Erythroblast (primary cell): ENCODE measurements at regions not wholly inside any gene's neighbourhood (a gene's known extent, or its start where the extent isn't known, plus 50 kb on each side); places are given as distances from the start of the nearest gene placed in this dataset.
A peak's percentile ranks its signal among the peaks of the same experiment; 100 is the strongest.

ENCODE experiments used
- DNase-seq, 2 experiments: peaks; one replicate each; lab custom pipeline; 2025; lab: John Stamatoyannopoulos, UW
- GATA1 ChIP-seq: IDR thresholded peaks from 2 replicates; pipeline ENCODE4 v1.6.1; 2011; ENCODE audit warnings: low read depth, mild to moderate bottlenecking, control low read depth, low read length, moderate library complexity
- POLR2A ChIP-seq: IDR thresholded peaks from 2 replicates; pipeline ENCODE4 v1.6.1; 2011; ENCODE audit warnings: mild to moderate bottlenecking, low read length

DNA sequence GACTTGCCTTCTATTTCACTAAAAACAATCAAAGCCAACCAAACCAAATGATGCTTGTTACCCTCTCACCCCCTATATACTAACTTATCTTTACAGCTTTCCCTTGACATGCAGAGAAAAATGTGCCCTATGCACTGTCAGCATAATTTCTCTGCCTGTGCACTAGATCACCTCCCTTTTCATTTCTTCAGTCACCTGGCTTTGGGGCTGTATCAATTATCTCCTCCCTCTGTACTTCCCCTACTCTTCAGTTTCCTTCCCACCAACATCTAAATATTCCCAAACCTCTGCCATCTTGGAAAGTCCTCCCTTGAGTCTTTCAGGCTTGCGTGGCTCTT is 103.5 kb upstream of the TAPT1 start:
- TF ChIP-seq POLR2A (no peak), GATA1 (no peak)
- DNase-seq, result no peak

DNA sequence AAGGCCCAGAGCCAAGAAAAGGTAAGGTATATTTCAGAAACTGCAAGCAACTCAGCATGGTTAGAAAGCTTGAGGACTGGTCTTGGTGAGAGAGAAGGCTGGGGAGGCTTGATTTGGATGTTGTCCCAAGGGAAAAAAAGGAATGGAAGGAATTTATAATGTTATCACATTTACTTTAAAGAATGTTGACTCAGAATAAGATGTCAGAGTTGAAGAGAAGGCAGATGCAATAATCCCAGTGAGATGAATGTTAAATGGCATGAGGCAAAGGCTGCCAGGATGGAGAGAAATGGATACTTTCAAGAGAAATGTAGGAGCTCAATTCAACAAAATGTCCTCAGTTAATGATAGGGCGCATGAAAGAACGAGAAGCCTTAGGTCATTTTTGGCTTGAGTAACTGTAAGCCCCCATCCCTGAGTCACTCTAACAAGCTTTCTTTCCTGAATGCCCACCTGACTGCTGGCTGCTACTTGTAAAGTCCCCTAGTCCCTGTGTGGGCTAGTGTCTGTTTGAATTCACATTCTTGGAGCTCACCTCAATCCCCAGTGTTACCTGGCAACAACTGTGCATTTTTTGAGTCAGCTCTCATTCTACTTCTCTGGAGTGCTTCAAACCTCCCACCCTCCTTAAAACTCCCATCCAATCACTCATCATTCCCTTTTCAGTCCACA is 103.0 kb upstream of the TAPT1 start:
- TF ChIP-seq GATA1 (no peak), POLR2A (no peak)
- no peak for DNase-seq

DNA sequence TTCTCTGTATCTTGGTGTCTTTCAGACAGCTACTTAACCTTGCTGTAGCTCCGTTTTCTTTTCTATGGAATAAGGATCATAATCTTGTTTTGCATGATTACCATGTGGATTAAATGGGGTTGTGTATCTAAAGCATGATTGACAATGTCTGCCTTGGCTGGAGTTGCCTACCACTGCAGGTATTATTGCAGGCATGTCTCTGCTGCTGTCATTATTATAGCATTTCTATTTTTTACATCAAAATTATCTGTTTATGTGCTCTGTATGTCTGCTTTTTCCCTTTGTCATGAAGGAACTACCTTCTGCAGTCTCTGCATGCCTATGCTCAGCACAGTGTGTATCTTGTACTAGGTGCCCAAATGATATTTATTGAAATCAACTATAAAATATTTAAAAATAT is 95.9 kb upstream of the TAPT1 start:
- DNase-seq, result no peak
- TF ChIP-seq POLR2A (no peak), GATA1 (no peak)

DNA sequence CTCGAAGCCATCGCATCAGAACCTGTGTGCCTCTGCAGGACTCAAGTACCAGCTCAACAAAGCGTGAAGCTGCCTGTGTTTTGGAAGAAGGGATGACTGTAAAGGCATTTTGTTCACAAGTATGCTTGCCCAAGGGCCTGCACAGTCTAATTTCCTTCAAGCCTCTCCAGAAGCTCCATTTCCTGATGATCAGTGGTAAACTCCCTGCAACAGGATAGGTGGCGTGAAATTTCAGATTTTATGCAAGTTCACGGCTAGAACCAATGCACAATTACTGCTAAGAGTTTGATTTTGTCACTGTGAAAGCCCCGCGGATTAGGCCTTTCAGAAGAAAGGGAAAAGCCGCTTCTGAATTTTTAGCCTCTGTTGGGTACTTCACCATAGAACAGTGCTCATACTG is 89.2 kb upstream of the TAPT1 start:
- TF ChIP-seq GATA1, result no peak

DNA sequence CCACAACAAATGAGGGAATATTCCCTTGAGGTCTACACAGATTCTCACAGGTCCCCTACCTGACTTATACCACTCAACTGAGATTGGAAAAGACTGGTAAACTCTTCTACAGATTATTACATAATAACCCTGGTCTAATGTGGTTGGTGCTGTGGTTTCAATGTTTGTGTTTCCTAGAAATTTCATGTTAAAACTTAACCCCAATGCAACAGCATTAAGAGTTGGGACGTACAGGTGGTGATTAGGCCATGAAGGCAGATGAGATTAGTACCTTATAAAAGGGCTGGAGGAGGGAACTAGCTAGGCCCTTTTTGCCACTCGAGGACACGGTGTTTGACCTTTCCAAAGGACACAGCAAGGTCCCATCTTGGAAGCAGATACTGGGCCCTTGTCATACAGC is 84.3 kb upstream of the TAPT1 start:
- no peak for DNase-seq
- no peak for TF ChIP-seq GATA1
- no peak for TF ChIP-seq POLR2A

More for the DNA sequence above, 89.2 kb upstream of the TAPT1 start:
- no peak for DNase-seq

DNA sequence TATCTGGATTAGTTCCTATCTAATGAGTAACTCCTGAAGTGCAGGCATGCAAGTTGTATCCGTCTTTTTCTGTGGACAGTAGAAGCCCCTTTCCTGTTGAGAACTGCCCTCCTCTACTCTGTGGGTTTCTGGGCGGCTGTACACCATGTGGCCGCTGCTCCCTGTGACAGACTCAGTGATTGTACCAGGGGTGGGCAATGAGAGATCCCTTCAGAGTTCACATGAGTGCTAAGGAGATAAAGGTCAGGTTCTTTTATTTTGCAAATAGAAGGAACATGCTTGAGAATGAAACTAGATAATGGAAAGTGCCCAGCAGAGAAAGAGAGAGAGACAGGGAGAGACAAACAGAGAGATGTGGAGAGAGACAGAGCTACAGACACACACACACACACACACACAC is 76.4 kb upstream of the TAPT1 start:
- no peak for DNase-seq
- TF ChIP-seq GATA1 (no peak), POLR2A (no peak)

DNA sequence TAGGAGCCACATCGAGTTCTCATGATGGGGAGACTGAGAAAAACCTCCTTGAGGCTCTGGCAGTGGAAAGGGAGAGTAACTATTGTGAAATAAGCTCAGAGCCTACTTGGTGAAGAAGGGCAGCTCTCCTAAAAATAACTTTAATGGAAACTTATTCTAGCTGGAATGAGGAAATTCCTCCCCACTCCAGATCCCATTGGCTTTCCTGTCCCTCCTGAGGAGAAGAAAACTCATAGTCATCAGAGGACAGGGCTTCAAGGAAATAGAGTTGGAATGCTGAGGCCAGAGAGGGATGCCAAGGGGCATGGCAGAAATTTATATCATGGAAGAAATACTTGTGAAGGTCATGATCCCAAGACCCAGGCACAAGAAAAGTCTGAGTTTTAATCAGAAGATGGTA is 70.7 kb upstream of the TAPT1 start:
- no peak for DNase-seq
- TF ChIP-seq POLR2A, result no peak
- no peak for TF ChIP-seq GATA1

DNA sequence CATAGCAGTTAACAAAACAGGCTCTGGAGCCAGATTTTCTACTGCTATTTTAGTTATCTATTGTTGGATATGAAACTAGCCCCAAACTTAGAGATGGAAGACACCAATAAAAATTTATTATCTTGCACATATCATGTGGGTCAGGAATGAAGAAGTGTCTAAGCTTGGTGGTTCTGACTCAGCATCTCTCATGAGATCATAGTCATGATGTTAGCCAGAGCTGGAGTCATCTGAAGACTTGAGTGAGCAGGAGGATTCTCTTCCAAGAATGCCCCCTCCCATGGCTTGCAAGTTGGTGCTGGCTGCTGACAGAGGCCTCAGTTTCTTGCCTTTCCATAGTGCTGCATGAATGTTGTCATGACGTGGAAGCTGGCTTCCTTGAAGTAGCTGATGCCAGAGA is 68.2 kb upstream of the TAPT1 start:
- TF ChIP-seq POLR2A, result no peak
- TF ChIP-seq GATA1, result no peak

DNA sequence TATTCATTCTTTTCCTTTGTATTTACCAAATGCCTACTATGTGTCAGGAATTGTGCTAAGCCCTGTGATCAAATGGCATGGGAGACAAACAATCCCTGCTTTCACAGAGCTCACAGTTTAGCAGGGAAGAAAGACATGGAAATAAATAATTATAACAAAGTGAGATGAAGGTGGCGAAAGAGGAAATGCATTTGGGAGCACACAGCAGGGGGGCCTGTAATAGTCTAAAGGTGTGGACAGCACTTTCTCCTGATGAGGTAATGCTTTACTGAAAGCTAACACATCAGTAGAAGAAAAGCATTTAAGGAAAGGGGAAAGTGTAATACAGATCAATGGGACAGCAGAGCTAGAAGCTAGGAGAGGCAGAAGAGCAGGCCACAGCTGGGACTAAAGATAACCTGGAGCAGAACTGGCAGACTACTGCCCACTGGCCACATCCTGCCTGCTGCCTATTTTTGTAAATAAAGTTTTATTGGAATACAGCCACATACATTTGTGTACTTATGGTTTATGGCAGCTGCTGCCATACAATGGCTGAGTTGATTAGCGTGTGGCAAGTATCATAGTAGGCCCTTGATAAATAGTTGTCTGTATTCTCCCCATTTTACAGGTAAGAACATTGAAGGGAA is 67.1 kb upstream of the TAPT1 start:
- TF ChIP-seq POLR2A, result no peak
- no peak for TF ChIP-seq GATA1
- no peak for DNase-seq

More for the DNA sequence above, 68.2 kb upstream of the TAPT1 start:
- DNase-seq, result no peak

DNA sequence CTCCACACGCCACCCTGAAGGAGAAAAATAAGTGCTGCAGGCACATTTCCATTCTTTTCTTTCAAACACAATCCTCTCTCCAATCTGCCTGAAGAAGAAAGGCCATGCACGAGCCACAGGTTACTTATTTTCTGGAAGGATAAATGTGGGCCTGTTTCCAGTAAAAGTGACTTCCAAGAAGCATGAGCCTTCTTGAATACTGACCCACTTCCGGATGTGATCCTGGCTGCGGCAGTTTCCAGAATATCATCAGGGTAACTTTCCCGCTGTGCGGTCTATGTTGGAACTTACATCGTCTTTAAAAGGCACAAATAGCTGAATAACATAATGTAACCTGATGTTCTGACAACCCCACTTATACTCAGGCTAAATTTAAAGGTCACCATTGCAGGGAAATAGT is 66.3 kb upstream of the TAPT1 start:
- DNase-seq, result no peak
- TF ChIP-seq GATA1 (no peak), POLR2A (no peak)

DNA sequence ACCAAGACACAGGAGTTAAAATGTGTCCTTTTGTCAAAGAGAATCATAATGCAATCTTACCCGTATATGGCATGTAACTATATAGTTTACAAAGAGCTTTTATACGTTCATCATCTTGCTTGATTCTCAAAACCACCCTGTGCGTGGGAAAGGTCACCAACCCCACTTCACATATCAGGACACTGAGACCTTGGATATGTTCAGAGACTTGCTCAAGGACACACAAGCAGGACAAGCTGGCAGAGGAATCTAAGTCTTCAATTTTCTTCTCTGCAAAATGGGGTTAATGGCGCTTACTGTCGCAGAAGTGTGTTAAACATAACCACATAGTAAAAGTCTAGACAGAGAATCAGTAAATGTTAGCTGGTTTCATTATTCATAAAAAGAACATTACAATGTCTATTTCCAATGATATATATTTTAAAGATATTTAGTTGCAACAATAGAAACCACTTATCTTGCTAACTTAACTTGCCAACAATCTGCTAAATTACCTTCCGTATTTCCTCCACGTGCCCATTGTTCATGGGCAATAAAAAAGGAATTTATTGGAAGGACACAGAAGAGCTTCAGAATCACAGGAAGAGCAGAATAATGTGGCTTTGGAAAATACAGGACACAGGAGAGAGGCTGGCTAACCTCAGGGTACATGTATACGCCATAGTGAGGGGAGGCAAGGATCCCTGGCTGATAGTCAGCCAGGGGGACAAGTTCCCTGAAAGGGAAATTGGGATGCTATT is 64.6 kb upstream of the TAPT1 start:
- TF ChIP-seq GATA1 (no peak), POLR2A (no peak)
- no peak for DNase-seq

DNA sequence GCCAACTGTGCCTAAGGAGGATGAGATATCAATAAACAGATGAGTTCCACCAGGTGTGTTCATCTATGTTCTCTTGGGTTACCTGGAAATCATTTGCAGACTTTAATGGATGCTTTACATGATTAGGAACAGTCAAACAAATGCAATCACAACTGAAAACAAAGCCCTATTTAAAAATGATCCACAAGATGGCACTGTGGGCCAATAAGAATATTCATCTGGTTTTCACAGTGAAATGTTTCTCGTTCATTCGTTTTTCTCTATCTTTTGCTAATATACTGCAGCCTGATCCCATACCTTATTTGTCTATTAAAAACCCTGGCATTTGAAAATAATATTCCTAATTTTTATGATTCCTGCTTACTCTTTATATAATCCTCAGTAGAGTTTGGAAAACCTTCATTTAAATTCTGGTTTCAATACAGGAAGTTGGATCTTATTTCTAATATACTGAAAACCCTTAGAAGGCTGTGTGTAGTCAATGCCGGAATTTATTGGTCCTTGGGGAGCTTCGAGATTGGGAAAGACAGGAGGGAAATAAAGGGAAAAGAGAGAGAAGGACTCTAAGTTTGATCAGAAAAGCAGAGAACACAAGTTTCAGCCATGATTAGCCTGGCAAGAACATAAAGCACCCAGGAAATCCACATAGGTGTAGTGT is 63.8 kb upstream of the TAPT1 start:
- peak; percentile 13 to 51 for DNase-seq
- TF ChIP-seq GATA1 (no peak), POLR2A (no peak)

DNA sequence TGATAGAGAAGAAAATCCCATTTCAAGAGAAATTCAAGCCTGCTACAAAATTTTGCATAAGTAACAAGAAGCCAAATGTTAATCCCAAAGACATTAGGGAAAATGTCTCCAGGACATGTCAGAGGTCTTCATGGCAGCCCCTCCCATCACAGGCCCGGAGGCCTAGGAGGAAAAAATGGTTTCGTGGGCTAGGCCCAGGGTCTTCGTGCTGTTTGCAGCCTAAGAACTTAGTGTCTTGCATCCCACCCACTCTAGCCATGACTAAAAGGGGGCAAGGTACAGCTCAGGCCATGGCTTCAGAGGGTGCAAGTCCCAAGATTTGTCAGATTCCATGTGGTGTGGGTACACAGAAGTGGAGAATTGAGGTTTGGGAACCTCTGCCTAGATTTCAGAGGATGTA is 57.8 kb upstream of the TAPT1 start:
- TF ChIP-seq GATA1, result no peak
- TF ChIP-seq POLR2A, result no peak
- DNase-seq, result no peak

DNA sequence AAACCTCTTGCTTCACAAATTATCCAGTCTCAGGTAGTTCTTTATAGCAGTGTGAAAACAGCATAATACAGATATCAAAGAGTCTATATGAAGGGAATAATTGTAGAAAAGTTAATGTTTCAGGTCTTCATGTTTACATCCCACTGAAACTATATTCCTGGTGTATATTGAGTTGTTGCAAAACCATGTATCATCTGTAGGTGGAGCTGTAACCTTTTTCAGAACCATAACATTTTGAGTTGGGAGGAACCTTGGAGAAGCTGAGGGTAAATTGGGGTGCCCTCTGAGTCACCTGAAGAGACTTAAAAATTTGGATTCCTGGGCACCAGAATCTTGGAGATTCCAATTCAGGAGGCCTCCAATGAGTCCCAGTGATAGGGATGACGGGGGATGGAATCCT is 51.9 kb upstream of the TAPT1 start:
- DNase-seq, result peak in 1 of 2 experiments; percentile 2
- TF ChIP-seq GATA1 (no peak), POLR2A (no peak)
